ENCODE measurements at regions not wholly inside any gene's neighbourhood (a gene's known extent, or its start where the extent isn't known, plus 50 kb on each side); places are given as distances from the start of the nearest gene placed in this dataset.

DNA sequence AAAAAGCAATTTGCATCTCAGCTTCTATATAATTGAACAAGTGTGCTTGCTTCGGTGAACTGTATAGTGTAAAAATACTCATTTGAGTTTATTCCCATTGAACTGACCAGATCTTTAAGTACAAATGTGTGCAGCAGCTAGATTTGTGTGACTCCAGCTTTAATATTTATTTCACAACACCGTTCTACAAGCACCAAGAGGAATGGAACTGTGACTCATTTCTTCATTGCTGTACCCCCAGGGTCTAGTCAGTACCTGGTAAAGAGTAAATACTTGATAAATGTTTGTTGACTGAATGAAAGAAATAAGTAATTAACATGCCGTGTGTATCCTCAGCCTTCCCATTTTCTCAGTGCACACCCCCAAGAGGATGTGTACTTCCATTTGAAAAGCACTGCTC is 464.8 kb downstream of the CBLN4 start:
- no peak overlapping the region for H3K4me3 ChIP-seq (replicated peaks; ENCODE audit: low read depth, low read length)
- TF ChIP-seq CTCF (IDR thresholded peaks at IDR 0.05; ENCODE audit: low read length, missing control alignments) = no peak
- no peak for DNase-seq (ENCODE audit: low read depth)

DNA sequence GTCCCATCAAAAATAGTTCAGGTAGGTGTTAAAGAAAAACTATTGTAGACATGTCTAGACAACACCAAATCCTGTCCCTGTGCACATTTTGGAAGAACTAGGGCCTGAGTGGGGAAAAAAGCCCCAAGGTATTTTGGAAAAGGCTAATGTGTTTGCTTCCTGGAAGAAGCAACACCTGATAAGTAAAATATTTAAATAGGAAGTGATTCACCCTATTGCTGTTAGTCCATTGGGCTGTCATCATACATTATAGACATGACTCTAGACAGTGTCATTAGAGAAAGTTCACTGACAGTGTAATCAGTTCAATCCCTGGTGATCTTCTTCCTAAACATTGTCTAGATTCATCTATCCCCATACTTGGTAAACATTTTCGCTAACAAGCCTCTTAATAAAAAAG is 465.3 kb downstream of the CBLN4 start:
- no peak overlapping the region for H3K4me3 ChIP-seq (replicated peaks; ENCODE audit: low read depth, low read length)
- DNase-seq (ENCODE audit: low read depth) = no peak
- TF ChIP-seq CTCF (IDR thresholded peaks at IDR 0.05; ENCODE audit: low read length, missing control alignments) = no peak

DNA sequence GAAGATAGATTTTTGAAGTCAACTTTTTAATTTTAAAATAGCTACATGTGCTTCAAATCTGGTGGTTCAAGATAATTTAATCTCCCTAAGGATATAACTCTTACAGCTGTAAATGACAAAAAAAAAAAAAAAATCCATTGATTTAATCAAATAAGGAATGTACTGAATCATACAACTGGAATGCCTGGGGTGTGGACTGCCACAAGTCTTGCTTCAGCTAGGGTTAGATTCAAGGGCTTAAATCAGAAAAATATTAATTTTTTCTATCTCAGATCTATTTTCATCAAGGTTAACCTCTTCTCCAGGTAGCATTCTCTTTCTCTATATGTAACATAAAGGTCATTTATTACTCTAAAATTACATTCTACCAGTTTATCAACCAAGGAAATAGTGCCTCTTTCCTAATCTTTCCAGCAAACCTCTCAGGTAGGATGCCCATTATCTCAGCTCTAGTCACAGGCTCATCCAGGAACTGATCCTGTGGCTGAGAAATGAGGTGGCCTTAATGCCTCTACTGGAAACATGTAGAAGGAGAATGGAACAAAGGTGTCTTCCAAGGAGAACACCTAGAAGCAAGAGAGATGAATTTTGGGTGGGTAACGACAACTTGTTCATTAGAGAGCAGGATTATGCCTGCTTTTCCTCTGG is 466.9 kb downstream of the CBLN4 start:
- DNase-seq (ENCODE audit: low read depth) = no peak
- no peak for TF ChIP-seq CTCF (IDR thresholded peaks at IDR 0.05; ENCODE audit: low read length, missing control alignments)
- no peak overlapping the region for H3K4me3 ChIP-seq (replicated peaks; ENCODE audit: low read depth, low read length)

DNA sequence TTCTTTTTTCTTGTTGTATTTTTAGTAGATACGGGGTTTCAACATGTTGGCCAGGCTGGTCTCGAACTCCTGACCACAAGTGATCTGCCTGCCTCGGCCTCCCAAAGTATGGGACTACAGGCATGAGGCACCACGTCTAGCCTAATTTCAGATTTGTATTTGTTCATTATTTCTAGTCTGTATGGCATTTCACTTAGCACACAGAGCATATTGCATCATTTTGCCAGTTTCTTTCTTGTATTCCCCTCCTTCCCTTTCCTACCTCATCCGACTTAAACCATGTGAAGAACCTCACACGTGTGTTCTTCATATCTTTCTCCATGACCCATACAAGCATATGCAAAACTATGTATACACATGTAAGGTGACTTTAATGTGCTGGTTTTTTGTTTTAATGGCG is 470.0 kb downstream of the CBLN4 start:
- no peak for DNase-seq (ENCODE audit: low read depth)
- H3K4me3 ChIP-seq (replicated peaks; ENCODE audit: low read depth, low read length) = no peak overlapping the region
- no peak for TF ChIP-seq CTCF (IDR thresholded peaks at IDR 0.05; ENCODE audit: low read length, missing control alignments)

DNA sequence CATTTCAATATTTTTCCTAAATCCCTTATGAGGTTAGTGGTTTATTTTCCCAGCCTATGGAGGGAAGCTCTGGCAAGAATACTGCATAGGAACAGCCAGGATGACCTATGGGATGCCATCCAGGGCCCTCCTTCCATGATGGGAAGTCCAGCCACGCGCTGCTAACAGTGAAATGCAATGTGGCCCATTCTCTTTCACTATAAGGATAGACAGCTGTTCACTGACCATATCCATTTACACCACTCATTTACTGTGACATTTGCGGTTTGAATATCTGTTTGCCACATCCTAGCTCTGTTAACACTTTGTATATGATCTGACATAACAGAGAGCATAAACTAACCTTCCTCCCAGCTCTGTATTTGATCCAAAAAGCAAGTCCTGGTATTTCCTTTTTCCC is 471.7 kb downstream of the CBLN4 start:
- no peak for TF ChIP-seq CTCF (IDR thresholded peaks at IDR 0.05; ENCODE audit: low read length, missing control alignments)
- no peak overlapping the region for H3K4me3 ChIP-seq (replicated peaks; ENCODE audit: low read depth, low read length)
- no peak for DNase-seq (ENCODE audit: low read depth)

GRCh38 chr20:55530763-55531162 is 474.6 kb downstream of the CBLN4 start:
- no peak for DNase-seq (ENCODE audit: low read depth)
- H3K4me3 ChIP-seq (replicated peaks; ENCODE audit: low read depth, low read length) = no peak overlapping the region
- TF ChIP-seq CTCF (IDR thresholded peaks at IDR 0.05; ENCODE audit: low read length, missing control alignments) = no peak

GRCh38 chr20:55528482-55528881 is 476.8 kb downstream of the CBLN4 start:
- H3K4me3 ChIP-seq (replicated peaks; ENCODE audit: low read depth, low read length) = no peak overlapping the region
- no peak for TF ChIP-seq CTCF (IDR thresholded peaks at IDR 0.05; ENCODE audit: low read length, missing control alignments)
- no peak for DNase-seq (ENCODE audit: low read depth)
